ENCODE measurements at regions not wholly inside any gene's neighbourhood (a gene's known extent, or its start where the extent isn't known, plus 50 kb on each side); places are given as distances from the start of the nearest gene placed in this dataset.

DNA sequence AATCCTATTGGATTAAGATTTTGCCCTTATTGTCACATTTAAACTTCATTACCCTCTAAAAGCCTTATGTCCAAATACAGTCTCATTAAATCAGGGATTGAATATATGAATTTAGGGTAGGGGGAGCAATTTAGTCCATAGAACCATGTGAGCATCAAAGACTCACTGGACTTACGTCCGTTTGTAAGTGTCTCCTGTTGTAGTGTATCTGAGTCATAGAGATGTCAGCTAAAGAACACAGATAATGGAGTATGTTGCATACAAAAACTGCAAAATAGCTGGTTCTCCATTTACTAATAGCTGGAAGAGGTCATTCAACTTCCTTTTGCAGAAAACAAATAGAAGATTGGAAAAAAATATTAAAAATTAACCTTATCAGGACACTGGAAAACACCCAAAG, 599.1 kb upstream of the SOX9 start:
- Histone ChIP-seq H3K9me3 (ENCODE audit: insufficient read depth, low read length) (no peaks in the 10 kb centered on the region), H3K9me2 (replicated peaks; ENCODE audit: insufficient read depth, low read length) (no peaks in the 10 kb centered on the region), H3K79me2 (ENCODE audit: insufficient read depth, low read length) (no peaks in the 10 kb centered on the region), H3K27ac (ENCODE audit: low read depth, low read length) (no peak overlapping the region), H3K4me3 (ENCODE audit: insufficient read depth, low read length, poor library complexity, severe bottlenecking) (no peak overlapping the region), H3K27me3 (ENCODE audit: low read length) (no peaks in the 10 kb centered on the region), H3K9ac (ENCODE audit: low read length) (no peak overlapping the region), H2AFZ (ENCODE audit: low read depth, low read length, severe bottlenecking) (no peak overlapping the region), H3K4me2 (ENCODE audit: low read depth, low read length, poor library complexity, severe bottlenecking) (no peak overlapping the region), H3K36me3 (ENCODE audit: low read length) (no peaks in the 10 kb centered on the region), H3F3A (ENCODE audit: insufficient read depth) (no peaks in the 10 kb centered on the region), H4K20me1 (ENCODE audit: low read depth, low read length) (no peaks in the 10 kb centered on the region)
- TF ChIP-seq, protein P1, sequence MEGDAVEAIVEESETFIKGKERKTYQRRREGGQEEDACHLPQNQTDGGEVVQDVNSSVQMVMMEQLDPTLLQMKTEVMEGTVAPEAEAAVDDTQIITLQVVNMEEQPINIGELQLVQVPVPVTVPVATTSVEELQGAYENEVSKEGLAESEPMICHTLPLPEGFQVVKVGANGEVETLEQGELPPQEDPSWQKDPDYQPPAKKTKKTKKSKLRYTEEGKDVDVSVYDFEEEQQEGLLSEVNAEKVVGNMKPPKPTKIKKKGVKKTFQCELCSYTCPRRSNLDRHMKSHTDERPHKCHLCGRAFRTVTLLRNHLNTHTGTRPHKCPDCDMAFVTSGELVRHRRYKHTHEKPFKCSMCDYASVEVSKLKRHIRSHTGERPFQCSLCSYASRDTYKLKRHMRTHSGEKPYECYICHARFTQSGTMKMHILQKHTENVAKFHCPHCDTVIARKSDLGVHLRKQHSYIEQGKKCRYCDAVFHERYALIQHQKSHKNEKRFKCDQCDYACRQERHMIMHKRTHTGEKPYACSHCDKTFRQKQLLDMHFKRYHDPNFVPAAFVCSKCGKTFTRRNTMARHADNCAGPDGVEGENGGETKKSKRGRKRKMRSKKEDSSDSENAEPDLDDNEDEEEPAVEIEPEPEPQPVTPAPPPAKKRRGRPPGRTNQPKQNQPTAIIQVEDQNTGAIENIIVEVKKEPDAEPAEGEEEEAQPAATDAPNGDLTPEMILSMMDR (IDR thresholded peaks at IDR 0.05; ENCODE audit: insufficient read depth, low read length, poor library complexity, severe bottlenecking) = no peak
- TF ChIP-seq EZH2phosphoT487 (conservative IDR thresholded peaks at IDR 0.05; ENCODE audit: low read length) = no peak

DNA sequence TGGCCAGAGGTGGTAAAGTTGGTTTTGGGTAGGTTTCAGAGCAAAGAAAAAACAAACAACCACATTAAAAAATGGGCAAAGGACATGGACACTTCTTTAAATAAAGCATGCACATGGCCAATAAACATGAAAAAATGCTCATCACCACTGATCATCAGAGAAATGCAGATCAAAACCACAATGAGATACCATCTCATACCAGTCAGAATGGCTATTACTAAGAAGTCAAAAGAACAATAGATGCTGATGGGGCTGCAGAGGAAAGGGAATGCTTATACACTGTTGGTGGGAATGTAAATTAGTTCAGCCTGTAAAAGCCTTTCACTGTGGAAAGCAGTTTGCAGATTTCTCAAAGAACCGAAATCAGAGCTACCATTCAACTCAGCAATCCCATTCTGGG, 598.4 kb upstream of the SOX9 start:
- Histone ChIP-seq H3K4me2 (ENCODE audit: low read depth, low read length, poor library complexity, severe bottlenecking) (no peak overlapping the region), H3K9me3 (ENCODE audit: insufficient read depth, low read length) (no peaks in the 10 kb centered on the region), H3F3A (ENCODE audit: insufficient read depth) (no peaks in the 10 kb centered on the region), H3K27me3 (ENCODE audit: low read length) (no peaks in the 10 kb centered on the region), H3K9me2 (replicated peaks; ENCODE audit: insufficient read depth, low read length) (no peaks in the 10 kb centered on the region), H3K4me3 (ENCODE audit: insufficient read depth, low read length, poor library complexity, severe bottlenecking) (no peak overlapping the region), H3K9ac (ENCODE audit: low read length) (no peak overlapping the region), H3K79me2 (ENCODE audit: insufficient read depth, low read length) (no peaks in the 10 kb centered on the region), H3K27ac (ENCODE audit: low read depth, low read length) (no peak overlapping the region), H3K36me3 (ENCODE audit: low read length) (no peaks in the 10 kb centered on the region), H4K20me1 (ENCODE audit: low read depth, low read length) (no peaks in the 10 kb centered on the region), H2AFZ (ENCODE audit: low read depth, low read length, severe bottlenecking) (no peak overlapping the region)
- TF ChIP-seq, protein P1 (IDR thresholded peaks at IDR 0.05; ENCODE audit: insufficient read depth, low read length, poor library complexity, severe bottlenecking) = no peak
- no peak for TF ChIP-seq EZH2phosphoT487 (conservative IDR thresholded peaks at IDR 0.05; ENCODE audit: low read length)

DNA sequence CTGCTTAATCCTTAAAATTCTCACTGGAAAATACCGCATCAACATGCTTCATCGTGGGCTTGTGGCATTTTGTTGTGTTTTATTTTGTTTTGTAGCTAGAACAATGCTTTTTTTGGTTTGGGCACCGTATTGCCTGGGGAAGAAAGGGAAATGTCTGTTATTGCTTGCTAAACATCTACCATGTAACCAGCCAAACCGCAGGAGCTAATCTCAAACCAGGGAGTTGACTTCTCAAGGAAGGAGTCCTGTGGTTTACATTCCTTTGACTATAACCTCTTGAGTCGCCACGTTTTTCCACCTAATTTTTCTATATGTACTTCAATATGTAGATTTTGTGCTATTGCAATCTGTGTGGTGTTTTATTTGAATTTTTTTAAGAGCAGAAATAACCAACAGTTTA, 593.5 kb upstream of the SOX9 start:
- no peaks in the 10 kb centered on the region for H4K20me1 ChIP-seq (ENCODE audit: low read depth, low read length)
- H3F3A ChIP-seq (ENCODE audit: insufficient read depth) = no peaks in the 10 kb centered on the region
- H3K9me2 ChIP-seq (replicated peaks; ENCODE audit: insufficient read depth, low read length) = no peaks in the 10 kb centered on the region
- no peak overlapping the region for H3K4me3 ChIP-seq (ENCODE audit: insufficient read depth, low read length, poor library complexity, severe bottlenecking)
- no peaks in the 10 kb centered on the region for H3K27me3 ChIP-seq (ENCODE audit: low read length)
- no peaks in the 10 kb centered on the region for H3K36me3 ChIP-seq (ENCODE audit: low read length)
- no peak overlapping the region for H3K4me2 ChIP-seq (ENCODE audit: low read depth, low read length, poor library complexity, severe bottlenecking)
- H3K9ac ChIP-seq (ENCODE audit: low read length) = no peak overlapping the region
- H3K27ac ChIP-seq (ENCODE audit: low read depth, low read length) = no peak overlapping the region
- TF ChIP-seq, protein P1 (IDR thresholded peaks at IDR 0.05; ENCODE audit: insufficient read depth, low read length, poor library complexity, severe bottlenecking) = no peak
- no peak for TF ChIP-seq EZH2phosphoT487 (conservative IDR thresholded peaks at IDR 0.05; ENCODE audit: low read length)
- H3K79me2 ChIP-seq (ENCODE audit: insufficient read depth, low read length) = no peaks in the 10 kb centered on the region
- no peak overlapping the region for H2AFZ ChIP-seq (ENCODE audit: low read depth, low read length, severe bottlenecking)
- H3K9me3 ChIP-seq (ENCODE audit: insufficient read depth, low read length) = no peaks in the 10 kb centered on the region

DNA sequence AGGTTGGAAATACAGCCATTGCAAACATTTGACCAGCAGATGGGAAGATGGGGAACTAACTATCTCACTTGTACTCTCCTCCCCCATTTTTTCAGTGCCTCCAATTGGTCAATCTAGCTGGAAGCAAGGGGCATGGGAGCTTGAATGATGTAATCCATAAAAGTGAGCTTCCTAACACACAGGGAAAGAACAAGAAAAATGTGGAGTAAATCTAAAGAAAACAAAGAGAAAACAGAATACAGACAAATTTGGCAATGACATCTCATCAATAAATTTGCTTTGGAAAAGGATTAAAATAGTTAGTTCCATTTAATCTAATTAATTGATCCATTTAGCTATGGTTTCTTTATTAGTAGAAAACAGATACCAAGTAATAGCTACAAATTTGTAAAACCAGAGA, 592.6 kb upstream of the SOX9 start:
- H4K20me1 ChIP-seq (ENCODE audit: low read depth, low read length) = no peaks in the 10 kb centered on the region
- no peaks in the 10 kb centered on the region for H3K27me3 ChIP-seq (ENCODE audit: low read length)
- no peaks in the 10 kb centered on the region for H3K36me3 ChIP-seq (ENCODE audit: low read length)
- no peak overlapping the region for H3K4me3 ChIP-seq (ENCODE audit: insufficient read depth, low read length, poor library complexity, severe bottlenecking)
- TF ChIP-seq, protein P1 (IDR thresholded peaks at IDR 0.05; ENCODE audit: insufficient read depth, low read length, poor library complexity, severe bottlenecking) = no peak
- TF ChIP-seq EZH2phosphoT487 (conservative IDR thresholded peaks at IDR 0.05; ENCODE audit: low read length) = no peak
- H3K9me2 ChIP-seq (replicated peaks; ENCODE audit: insufficient read depth, low read length) = no peaks in the 10 kb centered on the region
- no peak overlapping the region for H2AFZ ChIP-seq (ENCODE audit: low read depth, low read length, severe bottlenecking)
- H3F3A ChIP-seq (ENCODE audit: insufficient read depth) = no peaks in the 10 kb centered on the region
- H3K9me3 ChIP-seq (ENCODE audit: insufficient read depth, low read length) = no peaks in the 10 kb centered on the region
- no peak overlapping the region for H3K27ac ChIP-seq (ENCODE audit: low read depth, low read length)
- H3K9ac ChIP-seq (ENCODE audit: low read length) = no peak overlapping the region
- no peaks in the 10 kb centered on the region for H3K79me2 ChIP-seq (ENCODE audit: insufficient read depth, low read length)
- no peak overlapping the region for H3K4me2 ChIP-seq (ENCODE audit: low read depth, low read length, poor library complexity, severe bottlenecking)
